Neural progenitor cell (in vitro differentiated cells): ENCODE measurements at regions not wholly inside any gene's neighbourhood (a gene's known extent, or its start where the extent isn't known, plus 50 kb on each side); places are given as distances from the start of the nearest gene placed in this dataset.

Source experiments
- CTCF ChIP-seq: fragments of 200-600 bp; sonication (generic); IDR thresholded peaks from 2 replicates; pipeline ENCODE4 v1.5.1; 2017; ENCODE audit warnings: antibody characterized with exemption, mild to moderate bottlenecking
- EZH2 ChIP-seq: fragments of 200-600 bp; sonication (generic); IDR thresholded peaks from 2 replicates; pipeline ENCODE4 v1.6.1; 2017; ENCODE audit warnings: antibody characterized with exemption, mild to moderate bottlenecking, moderate library complexity
- EZH2phosphoT487 ChIP-seq: fragments of 200-600 bp; sonication (generic); IDR thresholded peaks from 2 replicates; pipeline ENCODE4 v1.6.1; 2017; ENCODE audit warnings: antibody characterized with exemption

DNA sequence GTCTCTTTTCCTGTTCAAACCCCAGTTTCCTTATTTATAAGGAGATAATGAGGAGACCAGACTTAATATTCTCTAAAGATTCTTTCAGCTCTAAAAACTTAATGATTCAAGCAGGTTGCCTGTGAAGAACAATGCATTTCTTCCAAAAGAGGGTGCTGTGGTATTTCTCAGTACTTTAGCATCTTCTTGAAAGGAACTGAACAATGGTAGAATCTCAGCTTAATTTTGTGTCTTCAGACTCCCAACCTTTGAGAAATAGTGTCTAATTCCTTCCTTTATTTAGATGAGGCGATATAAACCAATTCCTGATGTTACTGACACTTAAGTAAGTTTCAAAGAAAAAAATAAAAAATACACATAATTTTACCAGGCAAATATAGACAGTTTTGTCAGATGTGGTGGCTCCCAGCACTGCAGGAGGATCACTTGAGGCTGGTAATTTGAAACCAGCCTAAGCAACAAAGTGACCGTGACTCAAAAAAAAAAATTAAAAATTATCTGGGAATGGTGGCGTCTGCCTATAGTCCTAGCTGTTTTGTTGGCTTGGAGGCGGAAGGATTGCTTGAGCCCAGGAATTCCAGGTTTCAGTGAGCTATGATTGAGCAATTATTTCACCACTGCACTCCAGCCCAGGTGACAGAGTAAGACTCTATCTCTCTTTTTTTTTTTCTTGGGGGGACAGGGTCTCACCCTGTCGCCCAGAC, 76.9 kb upstream of the PSMA6 start:
- peak; percentile 61 for TF ChIP-seq CTCF
- no peak for TF ChIP-seq EZH2
- no peak for TF ChIP-seq EZH2phosphoT487
